ENCODE measurements at regions not wholly inside any gene's neighbourhood (a gene's known extent, or its start where the extent isn't known, plus 50 kb on each side); places are given as distances from the start of the nearest gene placed in this dataset.

GRCh38 chr18:78538669-78539440 is 440.8 kb upstream of the SALL3 start:
- Histone ChIP-seq H2AK5ac (ENCODE audit: low read length, severe bottlenecking) (no peak overlapping the region), H3K9ac (ENCODE audit: low read length) (no peak overlapping the region), H2AFZ (ENCODE audit: low read depth, low read length) (no peak overlapping the region), H2BK12ac (ENCODE audit: low read length in 2 of 2) (no peak overlapping the region), H3K4me1 (ENCODE audit: control insufficient read depth, insufficient read depth, low read depth, low read length) (no peaks in the 10 kb centered on the region), H3K27me3 (ENCODE audit: control insufficient read depth in 1 of 2, insufficient read depth in 1 of 2, low read length in 2 of 2) (no peaks in the 10 kb centered on the region), H2BK120ac (ENCODE audit: low read depth, low read length) (no peak overlapping the region), H3K23ac (ENCODE audit: low read length in 2 of 2) (no peak overlapping the region), H3K4me2 (ENCODE audit: low read length, poor library complexity, severe bottlenecking) (no peak overlapping the region), H3K36me3 (ENCODE audit: control insufficient read depth in 1 of 2, insufficient read depth in 2 of 2, low read depth in 1 of 2, low read length in 2 of 2) (no peaks in the 10 kb centered on the region), H4K8ac (ENCODE audit: low read length) (no peak overlapping the region), H3K18ac (ENCODE audit: low read depth in 1 of 2, low read length in 2 of 2) (no peak overlapping the region), H3K27ac (ENCODE audit: low read length, poor library complexity, severe bottlenecking) (no peak overlapping the region), H3K4me3 (ENCODE audit: insufficient read depth in 1 of 2, low read depth in 1 of 2, low read length in 2 of 2) (no peak overlapping the region), H2BK5ac (ENCODE audit: low read depth, low read length, poor library complexity, severe bottlenecking) (no peak overlapping the region), H3K79me1 (replicated peaks; ENCODE audit: low read length, poor library complexity, severe bottlenecking) (no peaks in the 10 kb centered on the region), H4K91ac (ENCODE audit: low read length) (no peak overlapping the region), H3K9me3 (ENCODE audit: control insufficient read depth, low read length) (peaks cover 8% of the 10 kb centered on the region), H3K4ac (ENCODE audit: low read depth in 1 of 2, low read length in 2 of 2) (no peak overlapping the region), H2BK15ac (ENCODE audit: low read depth, poor library complexity, severe bottlenecking) (no peak overlapping the region), H3K14ac (ENCODE audit: low read length in 2 of 2) (no peak overlapping the region)
- no peak for DNase-seq
- WGBS: 89% methylated on average over 20 of the region's 20 CpGs

- Histone ChIP-seq H4K8ac (ENCODE audit: low read length) (no peak overlapping the region), H2AFZ (ENCODE audit: low read depth, low read length) (no peak overlapping the region), H3K9me3 (ENCODE audit: control insufficient read depth, low read length) (peaks cover 11% of the 10 kb centered on the region), H4K91ac (ENCODE audit: low read length) (no peak overlapping the region), H3K14ac (ENCODE audit: low read length in 2 of 2) (no peak overlapping the region), H3K27ac (ENCODE audit: low read length, poor library complexity, severe bottlenecking) (no peak overlapping the region), H3K4me1 (ENCODE audit: control insufficient read depth, insufficient read depth, low read depth, low read length) (no peaks in the 10 kb centered on the region), H3K9ac (ENCODE audit: low read length) (no peak overlapping the region), H2BK120ac (ENCODE audit: low read depth, low read length) (no peak overlapping the region), H2BK15ac (ENCODE audit: low read depth, poor library complexity, severe bottlenecking) (no peak overlapping the region), H2BK12ac (ENCODE audit: low read length in 2 of 2) (no peak overlapping the region), H3K4me3 (ENCODE audit: insufficient read depth in 1 of 2, low read depth in 1 of 2, low read length in 2 of 2) (no peak overlapping the region), H3K27me3 (ENCODE audit: control insufficient read depth in 1 of 2, insufficient read depth in 1 of 2, low read length in 2 of 2) (no peaks in the 10 kb centered on the region), H3K18ac (ENCODE audit: low read depth in 1 of 2, low read length in 2 of 2) (no peak overlapping the region), H3K79me1 (replicated peaks; ENCODE audit: low read length, poor library complexity, severe bottlenecking) (no peaks in the 10 kb centered on the region), H3K4ac (ENCODE audit: low read depth in 1 of 2, low read length in 2 of 2) (no peak overlapping the region), H2AK5ac (ENCODE audit: low read length, severe bottlenecking) (no peak overlapping the region), H3K36me3 (ENCODE audit: control insufficient read depth in 1 of 2, insufficient read depth in 2 of 2, low read depth in 1 of 2, low read length in 2 of 2) (no peaks in the 10 kb centered on the region), H2BK5ac (ENCODE audit: low read depth, low read length, poor library complexity, severe bottlenecking) (no peak overlapping the region), H3K4me2 (ENCODE audit: low read length, poor library complexity, severe bottlenecking) (no peak overlapping the region), H3K23ac (ENCODE audit: low read length in 2 of 2) (no peak overlapping the region)
- 88% methylated on average over 16 of the region's 18 CpGs for WGBS
- DNase-seq: no peak
Observed at GRCh38 chr18:78540636-78541529, 438.7 kb upstream of the SALL3 start.

GRCh38 chr18:78542204-78542603 is 437.4 kb upstream of the SALL3 start:
- H2AFZ ChIP-seq (ENCODE audit: low read depth, low read length): no peak overlapping the region
- H4K8ac ChIP-seq (ENCODE audit: low read length): no peak overlapping the region
- H3K4me2 ChIP-seq (ENCODE audit: low read length, poor library complexity, severe bottlenecking): no peak overlapping the region
- no peak overlapping the region for H2BK12ac ChIP-seq (ENCODE audit: low read length in 2 of 2)
- H2BK15ac ChIP-seq (ENCODE audit: low read depth, poor library complexity, severe bottlenecking): no peak overlapping the region
- no peaks in the 10 kb centered on the region for H3K27me3 ChIP-seq (ENCODE audit: control insufficient read depth in 1 of 2, insufficient read depth in 1 of 2, low read length in 2 of 2)
- no peak overlapping the region for H2AK5ac ChIP-seq (ENCODE audit: low read length, severe bottlenecking)
- H3K36me3 ChIP-seq (ENCODE audit: control insufficient read depth in 1 of 2, insufficient read depth in 2 of 2, low read depth in 1 of 2, low read length in 2 of 2): no peaks in the 10 kb centered on the region
- peaks cover 19% of the 10 kb centered on the region for H3K9me3 ChIP-seq (ENCODE audit: control insufficient read depth, low read length)
- no peak overlapping the region for H3K4me3 ChIP-seq (ENCODE audit: insufficient read depth in 1 of 2, low read depth in 1 of 2, low read length in 2 of 2)
- no peak overlapping the region for H3K23ac ChIP-seq (ENCODE audit: low read length in 2 of 2)
- no peak overlapping the region for H2BK5ac ChIP-seq (ENCODE audit: low read depth, low read length, poor library complexity, severe bottlenecking)
- no peaks in the 10 kb centered on the region for H3K79me1 ChIP-seq (replicated peaks; ENCODE audit: low read length, poor library complexity, severe bottlenecking)
- no peak overlapping the region for H4K91ac ChIP-seq (ENCODE audit: low read length)
- DNase-seq: no peak
- H3K27ac ChIP-seq (ENCODE audit: low read length, poor library complexity, severe bottlenecking): no peak overlapping the region
- WGBS: 50% methylated on average over 4 of the region's 4 CpGs
- H3K4me1 ChIP-seq (ENCODE audit: control insufficient read depth, insufficient read depth, low read depth, low read length): no peaks in the 10 kb centered on the region
- no peak overlapping the region for H3K18ac ChIP-seq (ENCODE audit: low read depth in 1 of 2, low read length in 2 of 2)
- H3K14ac ChIP-seq (ENCODE audit: low read length in 2 of 2): no peak overlapping the region
- H2BK120ac ChIP-seq (ENCODE audit: low read depth, low read length): no peak overlapping the region
- no peak overlapping the region for H3K4ac ChIP-seq (ENCODE audit: low read depth in 1 of 2, low read length in 2 of 2)
- no peak overlapping the region for H3K9ac ChIP-seq (ENCODE audit: low read length)

- H4K8ac ChIP-seq (ENCODE audit: low read length): no peak overlapping the region
- DNase-seq: no peak
- no peak overlapping the region for H2BK12ac ChIP-seq (ENCODE audit: low read length in 2 of 2)
- H2AK5ac ChIP-seq (ENCODE audit: low read length, severe bottlenecking): no peak overlapping the region
- no peaks in the 10 kb centered on the region for H3K36me3 ChIP-seq (ENCODE audit: control insufficient read depth in 1 of 2, insufficient read depth in 2 of 2, low read depth in 1 of 2, low read length in 2 of 2)
- H3K9me3 ChIP-seq (ENCODE audit: control insufficient read depth, low read length): peaks cover 19% of the 10 kb centered on the region
- H2AFZ ChIP-seq (ENCODE audit: low read depth, low read length): no peak overlapping the region
- no peak overlapping the region for H4K91ac ChIP-seq (ENCODE audit: low read length)
- H3K4me1 ChIP-seq (ENCODE audit: control insufficient read depth, insufficient read depth, low read depth, low read length): no peaks in the 10 kb centered on the region
- no peak overlapping the region for H3K9ac ChIP-seq (ENCODE audit: low read length)
- H3K4me2 ChIP-seq (ENCODE audit: low read length, poor library complexity, severe bottlenecking): no peak overlapping the region
- H3K4ac ChIP-seq (ENCODE audit: low read depth in 1 of 2, low read length in 2 of 2): no peak overlapping the region
- H3K18ac ChIP-seq (ENCODE audit: low read depth in 1 of 2, low read length in 2 of 2): no peak overlapping the region
- no peak overlapping the region for H2BK5ac ChIP-seq (ENCODE audit: low read depth, low read length, poor library complexity, severe bottlenecking)
- H3K14ac ChIP-seq (ENCODE audit: low read length in 2 of 2): no peak overlapping the region
- H3K79me1 ChIP-seq (replicated peaks; ENCODE audit: low read length, poor library complexity, severe bottlenecking): no peaks in the 10 kb centered on the region
- H3K27ac ChIP-seq (ENCODE audit: low read length, poor library complexity, severe bottlenecking): no peak overlapping the region
- no peak overlapping the region for H3K23ac ChIP-seq (ENCODE audit: low read length in 2 of 2)
- H3K27me3 ChIP-seq (ENCODE audit: control insufficient read depth in 1 of 2, insufficient read depth in 1 of 2, low read length in 2 of 2): no peaks in the 10 kb centered on the region
- 76% methylated on average over 7 of the region's 9 CpGs for WGBS
- no peak overlapping the region for H2BK15ac ChIP-seq (ENCODE audit: low read depth, poor library complexity, severe bottlenecking)
- H2BK120ac ChIP-seq (ENCODE audit: low read depth, low read length): no peak overlapping the region
- no peak overlapping the region for H3K4me3 ChIP-seq (ENCODE audit: insufficient read depth in 1 of 2, low read depth in 1 of 2, low read length in 2 of 2)
Observed at GRCh38 chr18:78543201-78543725, 436.4 kb upstream of the SALL3 start.

Data from mesenchymal stem cell (in vitro differentiated cells and primary cell).